Kasumi-1 (cell line): ENCODE measurements at regions not wholly inside any gene's neighbourhood (a gene's known extent, or its start where the extent isn't known, plus 50 kb on each side); places are given as distances from the start of the nearest gene placed in this dataset.
"Not testable (repeated sequence)": the region's sequence is repeated elsewhere in the genome, so short reads cannot be mapped to it uniquely, and the experiment has no call there.

Experiments
- DNase-seq, 2 experiments: peaks; one replicate each; lab custom pipeline; 2025; lab: John Stamatoyannopoulos, UW

DNA sequence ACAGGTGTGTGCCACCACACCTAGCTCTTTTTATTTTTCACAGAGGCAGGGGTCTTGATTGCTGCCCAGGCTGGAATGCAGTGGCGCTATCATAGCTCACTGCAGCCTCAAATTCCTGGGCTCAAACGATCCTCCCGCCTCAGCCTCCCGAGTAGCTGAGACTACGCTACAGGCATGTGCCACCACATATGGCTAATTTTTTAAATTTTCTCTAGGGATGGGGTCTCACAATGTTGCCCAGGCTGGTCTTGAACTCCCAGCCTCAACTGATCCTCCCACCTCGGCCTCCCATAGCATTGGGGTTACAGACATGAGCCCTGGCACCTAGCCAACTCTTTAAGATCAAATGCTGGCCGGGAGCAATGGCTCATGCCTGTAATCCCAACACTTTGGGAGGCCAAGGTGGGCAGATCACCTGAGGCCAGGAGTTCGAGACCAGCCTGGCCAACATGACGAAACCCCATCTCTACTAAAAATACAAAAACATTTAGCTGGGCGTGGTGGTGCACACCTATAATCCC, 50.6 kb upstream of the MYL10 start:
- not testable (repeated sequence) for DNase-seq

DNA sequence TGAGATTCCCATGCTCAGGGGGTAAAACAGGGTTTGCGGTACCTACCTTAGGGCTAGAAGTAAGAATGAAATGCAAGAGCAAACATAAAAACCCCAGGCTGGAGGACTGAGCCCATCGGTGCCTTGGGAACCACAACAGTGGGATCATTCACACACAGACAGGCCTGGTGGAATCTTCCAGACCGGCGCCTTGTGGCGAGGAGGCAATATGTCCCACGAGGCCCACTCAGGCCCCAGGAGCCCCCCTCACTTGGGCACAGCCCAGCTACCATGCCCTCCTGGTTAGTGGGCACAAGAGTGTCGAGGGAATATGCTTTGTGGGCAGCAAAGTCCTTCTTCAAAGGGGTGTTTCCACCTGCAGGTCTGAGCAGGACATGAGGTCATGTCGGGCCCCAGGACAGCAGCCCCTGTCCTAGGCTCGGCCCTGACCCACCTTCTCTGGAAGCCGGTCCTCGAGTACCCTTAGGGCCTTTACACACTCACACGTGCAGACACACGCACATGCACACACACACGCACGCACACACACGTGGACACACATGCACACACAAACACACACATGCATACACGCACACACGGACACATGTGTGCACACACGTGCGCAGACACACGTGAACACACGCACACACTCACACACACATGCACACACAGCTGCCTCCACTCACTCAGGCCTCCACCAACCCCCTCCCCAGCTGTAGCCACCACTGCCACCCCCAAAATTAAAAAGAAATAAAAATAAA, 51.5 kb upstream of the MYL10 start:
- DNase-seq, result no peak

DNA sequence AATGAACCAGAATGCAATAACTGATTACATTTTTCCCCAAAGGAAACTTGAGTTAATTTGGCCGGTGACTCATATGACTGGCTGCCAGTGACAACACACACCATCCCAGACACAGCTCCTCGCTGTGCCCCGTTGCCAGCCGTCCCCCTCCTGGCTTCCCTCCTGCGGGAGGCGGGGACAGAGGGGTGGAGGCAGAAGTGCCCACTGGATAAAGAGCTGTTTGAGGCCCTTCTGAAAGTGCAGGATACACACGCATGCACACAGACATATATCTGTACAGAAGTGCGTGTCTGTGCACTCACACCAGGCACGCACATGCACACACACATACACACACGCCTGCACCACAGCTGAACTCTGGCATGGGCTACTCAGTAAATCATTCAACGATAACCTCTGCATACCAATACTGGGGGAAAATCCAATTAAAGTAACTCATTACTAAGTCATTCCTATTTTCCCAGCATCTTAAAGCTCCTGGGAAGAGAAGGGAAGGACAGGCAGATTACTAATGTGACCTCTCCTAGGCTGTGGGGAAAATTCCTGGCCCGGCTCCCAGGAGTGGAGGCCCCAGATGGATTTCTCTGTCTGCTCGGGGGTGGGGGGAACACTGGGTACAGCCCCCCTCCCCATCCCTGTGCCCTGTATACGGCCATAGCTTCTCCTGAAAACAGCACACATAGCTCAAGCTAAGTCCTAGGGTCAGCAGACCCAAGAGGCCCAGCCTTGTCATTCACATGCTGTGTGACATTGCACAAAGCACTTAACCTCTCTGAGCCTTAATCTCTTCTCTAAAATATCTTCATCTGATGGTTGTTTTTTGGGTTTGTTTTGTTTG, 52.3 kb upstream of the MYL10 start:
- peak; percentile 63 to 66 for DNase-seq

DNA sequence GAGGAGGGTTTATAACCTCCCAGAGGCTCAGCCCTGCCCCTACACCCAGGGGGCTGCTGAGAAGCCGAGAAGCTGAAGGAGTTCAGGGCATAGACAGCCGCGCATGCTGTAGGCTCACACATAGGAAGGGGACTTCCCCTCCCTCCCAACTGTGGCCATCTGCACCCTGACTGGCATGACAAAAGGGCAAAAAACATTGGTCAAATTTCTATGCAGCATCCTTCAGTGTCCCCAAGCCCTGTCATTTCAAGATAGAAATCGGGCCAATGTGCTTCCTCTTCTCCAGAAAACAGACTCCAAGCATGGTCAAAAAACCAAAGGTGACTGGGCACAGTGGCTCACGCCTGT, 55.9 kb upstream of the MYL10 start:
- DNase-seq, result no peak

DNA sequence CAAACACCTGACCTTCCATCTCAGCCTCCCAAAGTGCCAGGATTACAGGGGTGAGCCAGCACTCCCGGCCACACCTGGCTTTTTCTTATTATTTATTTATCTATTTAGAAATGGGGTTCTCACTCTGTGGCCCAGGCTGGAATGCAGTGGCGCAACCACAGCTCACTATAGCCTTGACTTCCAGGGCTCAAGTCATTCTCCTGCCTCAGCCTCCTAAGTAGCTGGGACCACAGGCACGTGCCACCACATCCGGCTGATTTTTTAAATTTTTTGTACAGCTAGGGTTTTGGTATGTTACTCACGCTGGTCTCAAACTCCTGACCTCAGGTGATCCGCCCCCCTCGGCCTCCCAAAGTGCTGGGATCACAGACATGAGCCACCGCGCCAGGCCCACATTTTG, 56.9 kb upstream of the MYL10 start:
- DNase-seq, result no peak

DNA sequence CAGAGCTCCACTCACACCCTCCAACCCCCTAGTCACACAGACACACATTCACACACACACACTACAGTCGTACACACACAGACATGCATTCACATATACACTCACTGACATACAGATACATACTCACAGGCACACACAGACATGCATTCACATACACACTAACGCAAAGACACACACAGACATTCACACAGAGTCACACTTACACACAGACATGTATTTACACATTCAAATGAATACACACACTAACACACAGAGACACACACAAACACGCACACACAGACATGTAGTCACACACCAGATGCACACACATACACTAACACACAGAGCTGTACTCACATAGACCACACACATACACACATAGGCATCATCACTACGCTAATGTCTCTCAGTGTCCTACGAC, 58.0 kb upstream of the MYL10 start:
- no peak for DNase-seq

DNA sequence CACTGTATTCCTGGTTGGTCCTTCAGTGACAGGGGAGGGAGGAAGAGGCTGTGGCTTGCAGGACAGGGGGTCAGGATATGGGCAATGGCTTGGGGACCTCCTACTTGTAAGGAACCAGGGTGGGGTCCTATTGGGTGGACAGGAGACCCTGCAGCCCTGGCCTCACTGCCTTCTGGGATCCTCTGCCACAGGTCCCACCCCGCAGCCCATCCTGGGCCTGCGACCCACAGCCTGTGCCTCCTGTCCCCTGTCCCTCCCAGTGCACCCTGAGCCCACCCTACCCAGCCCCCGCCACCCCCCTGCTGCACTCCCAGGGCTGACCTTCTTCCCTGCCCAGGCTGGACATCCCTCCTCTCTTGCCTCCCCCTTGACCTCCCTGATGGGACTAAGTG, 58.7 kb upstream of the MYL10 start:
- DNase-seq, result no peak

DNA sequence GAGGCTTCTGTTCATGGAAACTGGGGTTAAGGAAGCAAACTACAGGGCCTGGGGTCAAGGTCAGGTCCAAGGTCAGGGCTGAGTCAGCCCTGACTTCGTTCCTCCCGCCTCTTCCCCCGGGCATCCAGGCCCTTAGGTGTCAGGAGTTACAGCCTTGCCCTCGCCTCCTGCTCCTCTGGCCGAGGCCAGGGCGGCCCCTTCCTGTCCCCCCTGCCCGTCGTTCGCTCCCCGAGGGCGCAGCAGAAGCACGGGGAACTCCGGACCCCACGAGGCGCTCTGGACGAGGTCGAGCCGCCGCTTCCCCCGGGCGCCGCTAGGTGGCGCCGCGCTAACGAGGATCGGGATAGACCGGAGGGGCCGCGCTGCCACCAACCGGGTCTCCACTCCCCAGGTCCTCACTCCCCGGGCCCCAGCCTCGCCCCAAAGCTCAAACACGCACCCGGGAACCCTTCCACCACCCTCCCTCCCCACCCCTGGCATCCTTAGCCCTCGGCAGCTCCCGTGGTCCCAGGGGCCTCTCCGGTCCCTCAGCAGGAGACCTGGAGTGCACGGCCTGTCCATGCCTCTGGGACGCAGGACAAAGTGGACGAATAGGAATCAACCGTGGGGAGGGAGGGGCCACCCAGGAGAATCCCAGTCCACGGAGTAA, 59.2 kb upstream of the MYL10 start:
- DNase-seq, result peak; percentile 41 to 61

DNA sequence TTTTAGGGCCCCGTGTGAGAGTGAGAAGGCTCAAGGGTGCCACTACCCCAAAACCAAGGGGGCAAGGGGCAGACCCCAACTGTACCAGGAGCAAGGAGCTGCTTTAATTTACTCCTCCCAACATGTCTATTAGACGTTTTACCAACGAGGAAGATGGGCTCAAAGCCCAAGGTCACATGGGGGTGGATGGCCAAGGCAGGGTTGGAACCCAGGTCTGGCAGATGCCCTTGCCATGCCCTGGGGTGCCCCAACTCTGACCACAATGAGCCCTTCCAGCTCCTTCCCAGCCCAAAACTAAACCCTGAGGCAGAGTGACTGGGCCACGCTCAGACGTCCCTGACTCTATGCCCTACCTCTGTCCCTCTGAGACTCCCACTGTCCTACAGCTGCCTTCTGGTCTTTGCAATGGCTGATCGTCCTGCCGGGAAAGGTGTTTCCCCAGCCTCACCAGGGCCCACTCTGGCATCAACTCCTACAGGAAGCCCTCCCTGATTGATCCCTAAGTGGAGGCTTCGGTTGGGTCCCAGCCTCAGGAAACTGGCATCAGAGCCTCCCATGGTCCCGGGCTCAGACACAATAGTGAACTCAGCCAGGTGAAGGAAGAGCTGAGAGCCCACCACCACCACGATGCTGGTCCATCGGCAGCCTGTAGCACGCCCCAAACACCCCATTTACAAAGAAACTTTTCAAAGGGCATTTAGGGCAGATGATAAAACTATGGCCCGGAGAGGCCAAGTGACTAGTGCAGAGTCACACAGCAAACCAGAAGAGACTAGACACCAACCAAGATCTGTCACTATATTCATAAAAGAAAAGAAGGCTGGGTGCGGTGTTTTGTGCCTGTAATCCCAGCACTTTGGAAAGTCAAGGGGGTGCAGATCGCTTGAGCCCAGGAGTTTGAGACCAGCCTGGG, 60.2 kb upstream of the MYL10 start:
- DNase-seq, result no peak

DNA sequence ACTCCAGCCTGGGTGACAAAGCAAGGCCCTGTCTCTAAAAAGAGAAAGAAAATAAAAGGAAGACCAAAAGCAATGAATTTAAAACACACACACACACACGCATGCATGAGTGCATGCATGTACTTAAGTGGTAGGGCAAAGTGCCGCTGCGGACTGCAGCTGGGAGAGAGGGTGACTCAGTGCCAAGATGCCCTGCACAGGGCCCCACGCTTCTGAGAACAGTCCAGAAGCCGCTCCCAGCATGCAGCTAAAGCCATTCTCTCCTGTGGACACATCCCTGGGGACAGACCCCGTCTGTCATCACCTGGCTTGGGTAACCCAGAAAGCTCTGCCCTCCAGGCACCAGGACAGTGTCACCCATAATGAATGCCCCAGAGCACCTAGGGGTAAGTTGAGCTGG, 61.0 kb upstream of the MYL10 start:
- DNase-seq, result no peak

DNA sequence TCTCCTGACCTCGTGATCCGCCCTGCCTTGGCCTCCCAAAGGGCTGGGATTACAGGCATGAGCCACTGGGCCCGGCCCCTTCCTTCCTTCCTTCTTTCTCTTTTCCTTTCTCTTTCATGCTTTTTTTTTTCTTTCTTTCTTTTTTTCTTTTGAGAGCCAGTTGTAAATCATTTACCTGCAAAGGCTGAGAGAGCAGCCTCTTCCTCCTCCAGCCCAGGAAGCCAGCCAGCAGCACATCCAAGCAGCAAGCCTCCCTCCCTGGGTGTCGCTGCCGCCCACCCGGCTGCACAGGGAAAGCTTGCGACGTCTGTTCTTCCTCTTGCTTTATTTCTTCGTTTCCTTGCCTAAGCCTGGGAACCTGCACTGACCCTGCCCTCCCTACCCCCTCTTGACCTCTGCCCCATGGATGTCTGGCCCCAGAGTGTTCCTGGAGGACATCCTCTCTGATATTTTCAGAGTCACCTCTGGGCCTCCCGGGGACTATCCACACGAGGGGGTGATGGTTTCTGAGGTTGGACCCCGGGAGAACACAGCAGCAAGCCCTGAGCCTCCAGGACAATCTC, 62.8 kb upstream of the MYL10 start:
- DNase-seq, result peak in 1 of 2 experiments; percentile 26

DNA sequence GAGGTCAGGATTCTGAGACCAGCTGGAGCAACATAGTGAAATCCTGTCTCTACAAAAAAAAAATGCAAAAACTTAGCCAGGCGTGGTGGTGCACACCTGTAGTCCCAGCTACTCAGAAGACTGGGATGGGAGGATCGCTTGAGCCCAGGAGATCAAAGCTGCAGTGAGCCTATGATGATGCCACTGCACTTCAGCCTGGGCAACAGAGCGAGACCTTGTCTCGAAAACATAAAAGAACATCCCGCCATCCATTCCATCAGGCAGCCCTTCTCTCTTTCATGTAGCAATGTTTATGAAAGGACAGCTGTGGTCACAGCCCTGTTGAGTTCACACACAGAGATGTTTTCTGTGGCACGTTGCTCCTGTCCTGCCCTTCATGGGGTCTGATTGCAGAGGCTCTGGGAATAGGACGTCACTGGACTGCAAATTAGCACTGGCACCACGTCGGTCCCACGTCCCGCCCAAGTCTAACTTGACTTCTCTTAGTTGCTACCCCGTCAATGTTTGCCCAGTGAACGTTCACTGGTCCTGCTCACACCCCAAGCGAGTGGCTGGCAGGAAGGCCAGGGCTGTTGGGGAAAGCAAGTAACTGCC, 64.5 kb upstream of the MYL10 start:
- no peak for DNase-seq

DNA sequence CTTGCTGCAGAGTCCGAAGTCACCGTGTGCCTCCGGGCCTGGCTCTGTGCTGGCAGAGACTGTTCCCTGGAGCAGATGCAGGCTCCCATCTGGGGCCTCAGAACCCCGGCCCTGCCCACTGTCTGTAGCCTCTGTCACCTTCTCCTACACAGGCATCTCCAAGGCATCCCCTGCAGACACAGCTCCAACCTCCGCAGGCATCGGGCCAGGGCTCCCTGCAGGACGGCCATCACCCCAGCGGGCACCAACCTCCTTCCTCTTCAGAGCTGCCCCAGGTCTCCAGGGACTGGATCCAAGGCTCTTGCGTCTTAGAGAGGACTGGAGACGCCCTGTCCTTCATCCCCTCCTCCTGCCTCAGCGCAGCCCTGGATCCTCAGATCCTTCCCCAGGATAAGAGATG, 69.9 kb upstream of the MYL10 start:
- DNase-seq, result no peak

DNA sequence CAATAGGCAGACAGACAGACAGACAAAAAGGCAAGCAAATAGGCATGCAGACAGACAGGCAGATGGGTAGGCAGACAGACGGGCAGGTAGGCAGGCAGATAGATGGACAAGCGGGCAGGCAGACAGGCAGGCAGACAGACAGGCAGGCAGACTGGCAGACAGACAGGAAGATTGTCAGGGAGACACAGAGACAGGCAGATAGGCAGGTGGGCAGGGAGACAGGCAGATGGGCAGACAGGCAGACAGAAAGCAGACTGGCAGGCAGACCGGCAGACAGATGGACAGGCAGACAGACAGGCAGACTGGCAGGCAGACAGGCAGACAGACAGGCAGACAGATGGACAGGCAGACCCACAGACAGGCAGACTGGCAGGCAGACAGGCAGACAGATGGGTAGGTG, 70.3 kb upstream of the MYL10 start:
- DNase-seq, result no peak

DNA sequence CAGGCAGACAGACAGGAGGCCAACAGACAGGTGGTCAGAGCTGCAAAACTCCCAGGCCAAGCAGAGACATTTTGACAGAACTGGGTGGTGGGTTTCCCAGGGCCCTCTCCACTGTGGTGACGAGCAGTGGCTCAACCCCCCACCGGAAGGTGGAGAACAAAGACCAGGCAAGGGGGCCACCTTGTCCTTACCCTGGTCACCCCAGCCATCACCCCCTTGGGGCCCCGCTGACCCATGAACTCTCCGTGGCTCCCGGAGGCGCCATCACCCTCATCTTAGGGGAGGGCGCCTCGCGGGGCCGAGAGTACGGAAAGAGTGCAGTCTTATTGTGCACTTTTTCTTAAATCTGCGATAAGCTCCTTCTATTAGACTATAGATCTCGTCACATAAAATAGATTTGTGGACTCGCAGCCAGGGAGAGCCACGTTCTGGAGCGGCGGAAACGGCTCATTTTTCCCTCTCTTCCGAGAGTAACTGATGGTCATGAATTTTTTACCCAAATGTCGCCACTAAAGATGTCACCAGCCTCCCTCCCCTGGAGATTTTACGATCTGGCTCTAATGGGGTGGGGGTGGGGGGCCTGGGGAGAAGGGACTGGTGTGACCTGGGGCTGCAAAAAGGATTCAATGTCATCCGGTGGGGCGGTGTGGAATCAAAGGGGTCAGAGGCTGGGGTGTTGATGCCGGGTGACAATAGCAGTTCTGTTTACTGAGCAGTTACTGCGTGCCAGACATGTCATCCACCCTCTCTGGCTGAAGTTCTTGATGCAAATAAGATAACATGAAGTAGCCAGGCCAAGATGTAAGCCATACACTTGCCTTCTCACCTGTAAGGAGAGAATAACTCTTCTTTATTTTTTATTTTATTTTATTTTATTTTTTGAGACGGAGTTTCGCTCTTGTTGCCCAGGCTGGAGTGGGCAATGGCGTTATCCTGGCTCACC, 71.1 kb upstream of the MYL10 start:
- no peak for DNase-seq

DNA sequence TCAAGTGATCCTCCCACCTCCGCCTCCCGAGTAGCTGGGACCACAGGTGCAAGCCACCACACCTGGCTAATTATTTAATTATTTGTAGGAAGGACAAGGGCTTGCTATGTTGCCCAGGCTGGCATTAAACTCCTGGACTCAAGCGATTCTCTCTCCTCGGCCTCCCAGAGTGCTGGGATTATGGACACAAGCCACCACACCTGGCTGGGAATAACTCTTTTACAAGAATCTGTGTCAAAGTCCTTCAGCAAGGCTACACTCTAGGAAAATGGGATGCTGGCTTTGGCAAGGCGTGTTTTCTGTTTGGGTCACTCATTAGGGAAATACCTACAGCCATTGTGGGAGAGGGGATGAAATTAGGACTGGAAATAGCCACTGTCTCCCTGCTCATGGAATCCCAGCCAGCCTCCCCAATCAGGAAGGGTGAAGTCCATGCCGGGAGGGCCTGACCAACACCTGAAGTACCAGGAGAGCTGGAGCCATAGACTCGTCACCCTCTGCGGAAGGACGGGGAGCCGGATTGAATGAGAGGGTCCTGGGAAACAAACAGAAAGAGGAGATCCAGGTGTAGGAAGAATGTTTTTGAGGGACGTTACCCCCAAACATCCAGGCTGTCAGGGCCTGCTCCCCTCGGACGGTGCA, 72.2 kb upstream of the MYL10 start:
- no peak for DNase-seq

DNA sequence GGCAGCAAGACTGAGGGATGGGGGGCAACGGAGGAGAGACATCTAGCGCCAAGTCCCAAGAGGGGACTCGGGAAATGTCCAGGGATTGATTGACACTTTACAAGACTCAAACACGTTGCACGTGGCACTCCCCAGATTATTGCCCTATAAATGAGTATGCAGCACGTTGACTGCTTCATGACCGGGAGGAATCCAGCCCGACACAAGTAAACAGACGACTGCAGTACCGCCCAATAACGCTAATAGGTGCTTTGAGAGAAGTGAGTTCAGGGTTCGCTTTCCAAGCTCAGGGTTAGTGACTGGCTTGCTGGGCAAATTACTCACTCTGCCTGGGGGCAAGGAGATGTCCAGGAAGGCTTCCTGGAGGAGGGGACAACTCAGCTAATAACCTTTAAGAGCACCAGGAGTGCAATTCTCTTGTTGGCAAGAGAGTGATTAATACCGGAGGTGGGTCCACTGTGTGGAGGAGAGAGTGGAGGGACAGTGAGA, 73.3 kb upstream of the MYL10 start:
- DNase-seq, result no peak

DNA sequence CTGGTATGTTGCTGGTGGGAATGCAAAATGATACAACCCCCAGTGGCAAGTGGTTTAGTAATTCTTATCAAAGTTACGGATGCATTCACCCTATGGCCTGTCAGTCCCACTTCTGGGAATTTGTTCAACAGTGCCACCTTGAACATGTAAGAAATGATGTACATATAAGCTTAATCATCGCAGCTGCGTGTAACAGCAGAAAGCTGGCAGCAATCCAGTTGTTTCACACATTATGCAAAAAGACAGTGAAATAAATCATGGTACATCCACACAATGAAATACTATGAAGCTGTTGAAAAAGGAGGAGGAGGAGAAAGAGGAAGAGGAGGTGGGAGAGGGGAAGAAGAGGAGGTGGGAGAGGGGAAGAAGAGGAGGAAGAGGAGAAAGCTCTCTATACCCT, 76.2 kb upstream of the MYL10 start:
- DNase-seq, result no peak

DNA sequence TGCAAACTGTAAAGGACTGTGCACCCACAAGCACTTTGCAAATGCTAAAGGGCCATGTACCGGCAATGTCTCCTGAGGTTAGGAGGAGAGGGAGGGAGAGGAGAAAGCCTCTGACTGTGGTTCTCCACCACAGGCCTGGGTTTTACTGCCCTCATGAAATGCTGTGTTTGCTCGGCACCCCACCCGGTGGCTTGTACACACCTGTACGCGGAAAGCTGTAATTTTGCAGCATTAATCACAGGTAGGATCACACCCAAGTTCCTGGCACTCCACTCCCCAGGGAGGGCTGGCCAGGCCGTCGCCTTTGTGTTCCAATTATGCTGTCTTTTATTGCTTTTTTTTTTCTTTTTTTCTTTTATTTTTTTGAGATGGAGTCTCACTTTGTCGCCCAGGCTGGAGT, 78.5 kb upstream of the MYL10 start:
- no peak for DNase-seq
